ENCODE measurements at regions not wholly inside any gene's neighbourhood (a gene's known extent, or its start where the extent isn't known, plus 50 kb on each side); places are given as distances from the start of the nearest gene placed in this dataset.
"Not testable (repeated sequence)": the region's sequence is repeated elsewhere in the genome, so short reads cannot be mapped to it uniquely, and the experiment has no call there.

DNA sequence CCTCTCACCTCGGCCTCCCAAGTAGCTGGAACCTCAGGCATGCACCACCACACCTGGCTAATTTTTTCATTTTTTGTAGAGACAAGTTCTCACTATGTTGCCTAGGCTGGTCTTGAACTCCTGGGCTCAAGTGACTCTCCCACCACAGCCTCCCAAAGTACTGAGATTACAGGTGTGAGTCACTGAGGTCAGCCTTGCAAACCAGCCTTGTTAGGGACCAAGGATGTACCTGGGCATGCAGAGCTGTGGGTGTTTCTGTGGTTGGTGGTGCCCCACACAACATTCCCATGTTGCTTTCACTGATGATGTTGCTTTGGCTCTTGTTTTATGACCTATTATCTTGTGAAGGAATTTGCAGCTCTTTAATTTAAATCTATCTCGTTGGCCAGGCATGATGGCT is 54.8 kb downstream of the OTUD1 start:
- no peak for DNase-seq (ENCODE audit: low read depth)

DNA sequence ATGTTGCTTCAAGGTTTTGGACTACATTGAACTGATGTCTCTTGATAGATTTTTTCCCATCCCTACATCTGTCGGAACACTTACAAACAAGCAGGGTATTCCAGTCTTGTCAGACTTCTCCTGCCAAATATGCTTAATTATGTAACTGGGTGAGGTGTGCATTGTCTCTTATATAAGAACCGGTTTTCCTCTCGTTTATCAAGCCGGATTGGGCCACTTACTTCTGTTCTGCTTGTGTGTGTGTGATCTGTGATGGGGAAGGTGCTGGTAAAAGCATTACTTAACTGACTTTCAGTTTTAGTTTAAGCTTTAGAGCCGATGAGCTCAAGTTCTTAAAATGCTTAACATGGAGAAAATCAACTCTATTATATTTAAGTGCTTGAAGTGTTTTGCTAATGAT is 57.9 kb downstream of the OTUD1 start:
- no peak for DNase-seq (ENCODE audit: low read depth)

GRCh38 chr10:23499372-23500132 is 60.7 kb downstream of the OTUD1 start:
- DNase-seq (ENCODE audit: low read depth), result no peak

DNA sequence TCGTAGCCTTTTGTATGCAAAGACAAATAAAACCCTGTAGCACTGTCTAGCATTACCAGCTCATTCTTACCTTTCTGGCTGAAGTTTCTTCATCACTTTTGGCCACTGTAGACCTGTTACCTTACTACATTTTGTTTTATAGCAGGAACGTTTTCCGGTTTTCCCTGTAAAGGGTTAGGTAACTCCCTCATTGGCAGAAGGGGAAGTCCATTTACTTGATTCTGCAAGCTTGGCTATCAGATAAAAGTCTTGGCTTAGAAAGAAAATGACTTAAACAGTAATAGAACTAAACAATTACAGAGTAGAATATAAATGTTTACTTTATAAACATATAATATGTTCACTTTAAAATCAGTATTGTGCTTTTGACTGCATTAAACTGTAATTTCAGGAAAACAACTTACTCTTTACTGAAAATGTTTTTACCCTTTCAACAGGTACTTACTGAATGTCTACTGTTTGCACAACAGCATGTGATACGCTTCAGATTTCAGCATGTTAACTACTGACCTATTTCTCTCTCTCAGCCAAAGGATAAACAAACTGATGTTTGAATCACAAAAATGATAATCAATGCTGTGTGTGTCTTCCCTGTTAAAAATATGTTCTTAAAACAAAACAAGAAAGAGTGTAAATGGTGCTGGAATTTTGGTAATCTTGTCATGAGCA is 67.1 kb downstream of the OTUD1 start:
- DNase-seq (ENCODE audit: low read depth), result no peak

GRCh38 chr10:23512355-23513058 is 73.6 kb downstream of the OTUD1 start:
- DNase-seq (ENCODE audit: low read depth), result peak; percentile 39

GRCh38 chr10:23513621-23514020 is 74.7 kb downstream of the OTUD1 start:
- not testable (repeated sequence) for DNase-seq (ENCODE audit: low read depth)

- no peak for DNase-seq (ENCODE audit: low read depth)
These were observed 75.4 kb downstream of the OTUD1 start for GRCh38 chr10:23514321-23514720.

DNA sequence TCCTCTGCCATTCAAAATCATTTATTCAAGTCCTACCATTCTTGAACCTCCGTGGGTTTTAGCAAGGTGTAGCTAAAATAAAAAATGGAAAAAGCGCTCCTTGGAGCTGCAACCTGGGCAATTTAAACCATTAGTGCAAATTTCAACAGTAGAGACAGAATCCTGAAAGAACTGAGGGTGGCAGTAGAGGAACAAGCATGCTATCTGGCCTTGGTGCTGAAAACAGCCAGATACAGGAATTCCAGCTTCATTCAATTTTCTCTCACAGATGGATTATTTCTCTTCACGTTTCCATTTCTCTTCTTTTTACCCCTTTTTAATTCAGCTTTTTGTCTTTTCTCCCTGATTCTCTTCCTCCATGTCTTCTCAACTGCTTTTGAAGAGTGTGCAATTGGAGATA is 77.7 kb downstream of the OTUD1 start:
- no peak for DNase-seq (ENCODE audit: low read depth)

- DNase-seq (ENCODE audit: low read depth), result no peak
These were observed 78.3 kb downstream of the OTUD1 start for GRCh38 chr10:23517155-23517554.

- DNase-seq (ENCODE audit: low read depth), result no peak
These were observed 82.9 kb downstream of the OTUD1 start for GRCh38 chr10:23521735-23522134.

GRCh38 chr10:23522345-23522744 is 83.5 kb downstream of the OTUD1 start:
- DNase-seq (ENCODE audit: low read depth), result no peak

DNA sequence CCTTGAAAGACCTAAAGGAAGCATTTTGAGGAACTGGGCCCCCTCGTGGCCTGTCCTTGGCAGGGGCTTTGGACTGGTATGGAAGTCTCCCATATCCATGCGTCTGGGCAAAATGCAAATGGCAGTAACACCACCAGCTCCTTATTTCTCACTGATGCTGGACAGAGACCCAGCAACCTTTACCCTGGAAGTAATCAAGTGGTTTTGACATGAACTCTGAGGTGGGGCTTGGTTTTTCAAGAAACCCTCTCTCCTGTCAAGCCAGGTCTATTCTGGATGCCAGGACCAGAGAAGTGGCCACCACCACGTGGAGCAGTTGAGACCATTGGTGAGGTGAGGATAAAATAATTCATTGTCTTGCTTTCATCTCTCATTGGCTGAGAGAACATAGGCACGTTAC is 84.4 kb downstream of the OTUD1 start:
- DNase-seq (ENCODE audit: low read depth), result no peak

DNA sequence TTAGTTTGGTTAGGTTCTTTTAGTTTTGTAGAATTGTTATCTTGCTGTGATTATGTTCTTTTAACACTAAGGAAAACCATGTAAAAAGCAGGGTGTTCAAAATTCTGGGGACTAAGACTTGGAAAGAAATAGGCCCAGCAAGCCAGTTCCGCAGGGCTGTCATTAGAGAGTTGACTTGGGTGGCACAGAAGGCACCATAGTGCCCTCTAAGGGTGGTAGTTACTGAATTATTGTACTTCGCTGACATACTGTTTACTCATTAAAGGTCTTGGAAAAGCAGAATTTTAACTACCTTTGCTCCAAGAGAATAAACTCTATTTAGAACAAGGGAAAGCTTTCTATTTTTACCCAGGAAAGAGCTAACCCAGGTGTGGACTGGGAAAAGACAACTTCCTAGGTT is 86.5 kb downstream of the OTUD1 start:
- no peak for DNase-seq (ENCODE audit: low read depth)

GRCh38 chr10:23528419-23528818 is 89.5 kb downstream of the OTUD1 start:
- DNase-seq (ENCODE audit: low read depth), result no peak

- DNase-seq (ENCODE audit: low read depth), result no peak
These were observed 90.8 kb downstream of the OTUD1 start for GRCh38 chr10:23529625-23530024.

DNA sequence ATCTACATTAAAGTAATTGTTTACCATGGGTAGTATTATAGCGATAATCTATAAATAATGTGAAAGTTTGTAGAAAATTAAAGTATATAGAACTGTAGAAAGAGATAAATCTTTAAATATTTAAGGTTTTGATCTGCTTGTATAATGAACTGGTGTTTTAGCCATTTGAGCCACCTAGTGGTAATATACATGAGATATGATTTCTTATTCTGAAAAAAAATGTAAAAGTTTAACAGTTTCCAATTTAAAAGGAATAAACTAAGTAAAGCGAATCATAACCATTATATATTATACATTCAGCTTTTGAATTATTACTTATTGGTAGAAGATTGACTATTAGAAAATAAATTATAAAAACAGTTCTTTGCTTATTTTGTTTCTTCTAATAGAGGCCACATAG is 91.2 kb downstream of the OTUD1 start:
- DNase-seq (ENCODE audit: low read depth), result no peak

- DNase-seq (ENCODE audit: low read depth), result no peak
These were observed 94.3 kb downstream of the OTUD1 start for GRCh38 chr10:23533212-23533611.

- no peak for DNase-seq (ENCODE audit: low read depth)
These were observed 95.5 kb downstream of the OTUD1 start for GRCh38 chr10:23534326-23534725.

DNA sequence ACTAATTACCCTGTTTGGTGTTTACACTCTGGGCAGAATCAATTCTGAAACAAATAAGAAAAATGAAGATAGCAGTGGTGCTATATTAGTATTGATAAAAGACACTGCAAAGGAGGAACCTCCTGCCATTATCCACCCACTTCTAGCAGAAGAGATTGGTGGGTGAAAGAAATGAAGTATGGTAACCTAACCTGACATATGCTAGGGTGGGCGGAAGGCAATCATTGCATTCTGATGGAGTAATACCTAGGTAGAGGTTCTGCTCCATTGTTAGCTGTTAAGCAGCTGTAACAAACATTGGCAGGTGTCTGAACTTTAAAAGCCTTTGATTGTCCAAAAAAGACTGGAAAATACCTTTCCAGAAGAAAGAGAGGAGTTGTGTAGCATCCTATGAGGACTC is 95.9 kb downstream of the OTUD1 start:
- no peak for DNase-seq (ENCODE audit: low read depth)

- DNase-seq (ENCODE audit: low read depth), result no peak
These were observed 96.5 kb downstream of the OTUD1 start for GRCh38 chr10:23535381-23535780.

GRCh38 chr10:23538968-23539367 is 100.1 kb downstream of the OTUD1 start:
- no peak for DNase-seq (ENCODE audit: low read depth)

GRCh38 chr10:23540401-23541030 is 101.6 kb downstream of the OTUD1 start:
- DNase-seq (ENCODE audit: low read depth), result no peak

Measured in stromal cell of bone marrow (primary cell).